ENCODE measurements at regions not wholly inside any gene's neighbourhood (a gene's known extent, or its start where the extent isn't known, plus 50 kb on each side); places are given as distances from the start of the nearest gene placed in this dataset.
A peak's percentile ranks its signal among the peaks of the same experiment; 100 is the strongest.

GRCh38 chr4:147312376-147313046 lies 168.4 kb upstream of the EDNRA start:
- no peak for DNase-seq
- peak overlapping the region in 6 of 8 donors; percentile 22 to 63 (median 36) for H3K27ac ChIP-seq
- TF ChIP-seq CTCF (IDR thresholded peaks at IDR 0.05 in 8 of 11, conservative IDR thresholded peaks at IDR 0.05 in 3 of 11) (no peak), POLR2AphosphoS5 (IDR thresholded peaks at IDR 0.05) (no peak), POLR2A (IDR thresholded peaks at IDR 0.05) (no peak)

GRCh38 chr4:147313108-147313507 lies 167.8 kb upstream of the EDNRA start:
- no peak overlapping the region for H3K4me3 ChIP-seq
- no peak for DNase-seq
- TF ChIP-seq CTCF (IDR thresholded peaks at IDR 0.05 in 8 of 11, conservative IDR thresholded peaks at IDR 0.05 in 3 of 11) (no peak), POLR2A (IDR thresholded peaks at IDR 0.05) (no peak), POLR2AphosphoS5 (IDR thresholded peaks at IDR 0.05) (no peak)
- H3K27me3 ChIP-seq (replicated peaks in 1 of 7): no peaks in the 10 kb centered on the region
- intact Hi-C loops (cut with DNase I; ENCODE audit: low total_unique reads): no loop called here
- peak overlapping the region in 4 of 8 donors; percentile 22 to 63 (median 48) for H3K27ac ChIP-seq
- H3K4me1 ChIP-seq: no peaks in the 10 kb centered on the region
- H3K36me3 ChIP-seq: no peaks in the 10 kb centered on the region
- 75 to 97% (median 92%) methylated on average over 1 of the region's 1 CpG for WGBS, 5 donors
- no peaks in the 10 kb centered on the region for H3K9me3 ChIP-seq

More at GRCh38 chr4:147312376-147313046, 168.4 kb upstream of the EDNRA start:
- H3K9me3 ChIP-seq: peaks cover 0 to 3% (median 0%) of the 10 kb centered on the region in 8 donors
- H3K4me1 ChIP-seq: no peaks in the 10 kb centered on the region
- no peaks in the 10 kb centered on the region for H3K27me3 ChIP-seq (replicated peaks in 1 of 7)
- 63 to 75% (median 70%) methylated on average over 7 of the region's 7 CpGs for WGBS, 5 donors
- no peak overlapping the region for H3K4me3 ChIP-seq
- H3K36me3 ChIP-seq: no peaks in the 10 kb centered on the region
- intact Hi-C loops (cut with DNase I; ENCODE audit: low total_unique reads): no loop called here

- WGBS, 5 donors: 52 to 76% (median 62%) methylated on average over 3 of the region's 3 CpGs
- TF ChIP-seq POLR2A (IDR thresholded peaks at IDR 0.05) (no peak), CTCF (IDR thresholded peaks at IDR 0.05 in 8 of 11, conservative IDR thresholded peaks at IDR 0.05 in 3 of 11) (no peak), POLR2AphosphoS5 (IDR thresholded peaks at IDR 0.05) (no peak)
- no peaks in the 10 kb centered on the region for H3K27me3 ChIP-seq (replicated peaks in 1 of 7)
- H3K4me1 ChIP-seq: no peaks in the 10 kb centered on the region
- peaks cover 0 to 6% (median 0%) of the 10 kb centered on the region in 8 donors for H3K9me3 ChIP-seq
- no peaks in the 10 kb centered on the region for H3K36me3 ChIP-seq
- no peak overlapping the region for H3K27ac ChIP-seq
- no peak for DNase-seq
- H3K4me3 ChIP-seq: no peak overlapping the region
- intact Hi-C loops (cut with DNase I; ENCODE audit: low total_unique reads): no loop called here
Measured at GRCh38 chr4:147318586-147318985, 162.3 kb upstream of the EDNRA start.

GRCh38 chr4:147325571-147325981 lies 155.3 kb upstream of the EDNRA start:
- no peaks in the 10 kb centered on the region for H3K36me3 ChIP-seq
- H3K4me3 ChIP-seq: no peak overlapping the region
- intact Hi-C loops (cut with DNase I; ENCODE audit: low total_unique reads): no loop called here
- WGBS, 5 donors: 79 to 86% (median 83%) methylated on average over 3 of the region's 3 CpGs
- H3K4me1 ChIP-seq: no peaks in the 10 kb centered on the region
- H3K27ac ChIP-seq: no peak overlapping the region
- peaks cover 0 to 6% (median 0%) of the 10 kb centered on the region in 8 donors for H3K9me3 ChIP-seq
- no peaks in the 10 kb centered on the region for H3K27me3 ChIP-seq (replicated peaks in 1 of 7)
- TF ChIP-seq POLR2AphosphoS5 (IDR thresholded peaks at IDR 0.05) (no peak), POLR2A (IDR thresholded peaks at IDR 0.05) (no peak), CTCF (IDR thresholded peaks at IDR 0.05 in 8 of 11, conservative IDR thresholded peaks at IDR 0.05 in 3 of 11) (no peak)
- no peak for DNase-seq
